ENCODE measurements at regions not wholly inside any gene's neighbourhood (a gene's known extent, or its start where the extent isn't known, plus 50 kb on each side); places are given as distances from the start of the nearest gene placed in this dataset.

- no peak for TF ChIP-seq CTCF (IDR thresholded peaks at IDR 0.05; ENCODE audit: poor library complexity)
- TF ChIP-seq EZH2phosphoT487 (IDR thresholded peaks at IDR 0.05; ENCODE audit: low read depth, severe bottlenecking, unreplicated experiment): no peak
- no peak for TF ChIP-seq EZH2 (IDR thresholded peaks at IDR 0.05; ENCODE audit: borderline replicate concordance)
Measured at GRCh38 chr5:60210810-60211209, 317.3 kb upstream of the PDE4D start.
